HG02610 (cell line): ENCODE measurements at regions not wholly inside any gene's neighbourhood (a gene's known extent, or its start where the extent isn't known, plus 50 kb on each side); places are given as distances from the start of the nearest gene placed in this dataset.

ENCODE experiments used
- ATAC-seq: cut with Tn5 transposase; IDR thresholded peaks from one replicate; pipeline ENCODE4 v1.9.1; 2021; ENCODE audit warnings: mild to moderate bottlenecking, moderate library complexity; ENCODE audit not compliant: unreplicated experiment

DNA sequence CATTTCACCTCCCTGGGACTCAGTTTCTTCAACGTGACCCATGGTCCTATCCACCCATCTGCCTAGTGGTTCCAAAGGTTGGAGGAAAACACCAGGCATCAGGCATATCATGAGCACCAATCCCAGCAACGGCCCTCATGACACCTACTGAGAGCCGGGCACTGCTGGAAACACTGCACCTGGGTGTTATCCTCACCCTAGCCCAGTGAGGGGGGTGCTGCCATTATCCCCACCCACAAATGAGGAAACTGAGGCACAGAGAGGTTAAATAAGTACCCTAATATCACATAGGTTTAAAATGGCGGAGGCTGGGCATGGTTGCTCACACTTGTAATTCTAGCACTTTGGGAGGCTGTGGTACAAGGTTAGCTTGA is 206.9 kb downstream of the MATN1 start:
- no peak for ATAC-seq

DNA sequence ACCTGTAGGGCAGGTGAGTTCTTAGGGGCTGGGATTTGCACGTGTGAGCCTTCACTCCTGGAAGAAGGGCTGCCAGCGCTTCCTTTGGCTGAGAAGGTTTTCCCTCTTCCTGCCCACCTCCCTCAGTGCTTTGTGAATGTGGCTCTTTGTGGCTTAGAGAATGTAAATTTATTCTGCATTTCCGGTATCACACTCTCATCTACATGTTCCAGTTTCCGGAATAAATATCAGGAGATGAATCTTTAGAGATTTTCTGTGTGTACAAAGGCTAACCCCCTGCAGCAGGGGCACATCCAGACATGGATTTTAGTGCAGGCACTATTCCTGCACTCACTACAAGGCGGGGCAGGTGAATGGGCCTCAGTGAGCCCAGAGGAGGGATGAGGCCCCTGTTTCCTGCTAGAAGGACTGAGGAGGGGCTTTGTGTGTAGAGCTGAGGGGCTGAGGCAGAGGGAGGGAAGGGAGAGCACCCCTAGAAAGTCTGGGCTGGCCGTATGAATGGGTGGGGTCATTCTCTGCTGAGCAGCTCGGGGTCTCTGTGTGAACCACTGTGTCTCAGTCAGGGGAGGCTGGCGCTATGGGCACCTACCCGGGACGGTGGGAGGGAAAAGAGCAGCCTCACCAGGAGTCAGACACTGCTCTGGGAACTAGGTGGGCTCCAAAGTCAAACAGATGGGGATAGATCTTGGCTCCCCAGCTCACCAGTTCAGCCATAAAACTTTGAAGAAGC is 207.5 kb downstream of the MATN1 start:
- ATAC-seq: no peak

DNA sequence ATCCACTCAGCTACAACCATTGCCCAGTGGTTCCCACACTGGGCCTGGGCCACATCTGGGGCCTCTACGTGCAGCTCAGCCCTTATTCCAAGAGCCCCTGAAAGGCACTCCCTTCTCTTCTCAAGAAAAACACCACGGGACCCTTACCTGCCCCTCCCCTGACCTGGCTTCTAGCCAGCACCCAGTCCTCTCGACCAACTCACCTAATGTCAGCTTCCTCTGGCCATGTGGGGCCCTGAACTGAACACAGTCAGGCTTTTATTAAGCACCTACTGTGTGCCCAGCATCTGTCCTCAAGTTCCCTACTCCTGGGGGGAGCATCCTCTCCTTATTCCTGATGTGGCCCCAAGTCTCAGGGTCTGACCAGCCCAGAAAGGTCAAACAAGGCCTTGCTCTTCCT is 208.4 kb downstream of the MATN1 start:
- no peak for ATAC-seq

GRCh38 chr1:30514137-30514654 is 209.2 kb downstream of the MATN1 start:
- ATAC-seq: no peak

DNA sequence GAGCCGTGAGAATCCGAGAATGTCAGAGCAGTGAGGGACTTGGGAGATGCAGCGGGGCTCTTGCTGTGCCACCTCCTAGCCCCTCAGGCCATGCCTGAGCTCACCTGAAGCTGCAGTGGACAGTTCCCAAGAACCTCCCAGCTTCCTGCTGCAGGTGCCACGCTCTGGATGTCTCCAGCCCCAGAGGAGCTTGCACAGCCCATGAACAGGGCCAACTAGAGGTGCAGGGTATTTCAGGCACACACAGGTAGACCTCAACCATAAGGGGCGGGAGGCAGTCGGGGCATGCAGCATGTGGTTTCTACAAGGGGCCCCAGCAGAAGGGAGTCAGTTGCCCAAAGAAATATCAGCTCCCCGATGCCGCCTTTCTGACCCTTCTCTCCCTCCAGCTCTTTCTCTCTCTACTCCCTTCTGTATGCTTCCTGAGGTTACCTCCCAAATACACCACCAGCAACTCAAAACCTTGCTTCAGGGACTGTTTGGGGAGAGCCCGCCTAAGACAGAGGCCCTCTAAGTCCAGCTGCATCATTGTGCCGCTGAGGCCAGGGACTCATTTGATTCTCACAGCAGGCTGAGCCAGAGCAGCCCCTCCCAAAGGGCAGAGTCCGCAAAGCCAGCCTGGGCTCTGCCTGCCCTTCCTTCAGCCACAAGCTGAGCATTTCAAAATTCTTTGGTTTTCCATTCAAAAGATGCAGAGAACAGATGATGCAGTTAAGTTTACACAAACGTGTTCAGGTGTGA is 209.8 kb downstream of the MATN1 start:
- no peak for ATAC-seq

DNA sequence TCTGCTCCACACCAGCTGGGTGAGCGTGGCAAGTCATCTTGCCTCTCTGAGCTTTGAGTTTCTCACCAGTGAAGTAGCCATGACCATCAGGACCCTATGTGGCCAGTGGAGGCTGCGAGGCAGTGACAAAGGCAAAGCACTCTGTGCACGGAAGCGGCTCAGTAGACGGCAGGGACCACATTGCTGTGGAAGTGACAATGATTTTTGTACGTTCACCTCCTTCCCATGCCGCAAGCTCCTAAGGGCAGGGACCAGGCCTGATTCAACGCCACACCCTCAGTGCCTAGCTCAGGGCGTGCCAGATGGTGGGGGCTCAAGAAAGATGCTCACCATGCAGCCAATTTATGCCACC is 210.5 kb downstream of the MATN1 start:
- ATAC-seq: no peak

GRCh38 chr1:30511991-30512913 is 211.1 kb downstream of the MATN1 start:
- ATAC-seq: no peak

- no peak for ATAC-seq
Measured at GRCh38 chr1:30511563-30511962, 211.8 kb downstream of the MATN1 start.

- no peak for ATAC-seq
Measured at GRCh38 chr1:30511106-30511505, 212.3 kb downstream of the MATN1 start.

DNA sequence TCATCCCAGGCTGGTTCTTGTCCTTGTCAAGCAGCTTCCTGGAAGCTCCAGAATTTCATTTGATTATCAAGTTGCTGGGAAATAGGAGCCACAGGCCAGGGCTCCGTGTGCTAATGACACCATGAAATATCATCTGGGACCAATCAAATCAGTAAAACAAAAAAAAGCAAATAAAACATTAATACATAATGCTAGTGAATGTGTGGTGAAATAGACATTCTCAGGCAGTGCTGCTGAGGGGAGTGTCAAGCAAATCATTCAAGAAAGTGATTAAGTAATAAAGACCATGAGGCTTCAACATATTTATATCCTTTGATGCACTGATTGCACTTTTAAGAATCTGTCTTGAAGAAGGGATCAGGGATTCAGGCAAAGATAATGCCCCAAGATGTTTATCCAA is 213.7 kb downstream of the MATN1 start:
- no peak for ATAC-seq

- no peak for ATAC-seq
Measured at GRCh38 chr1:30508611-30509010, 214.8 kb downstream of the MATN1 start.

DNA sequence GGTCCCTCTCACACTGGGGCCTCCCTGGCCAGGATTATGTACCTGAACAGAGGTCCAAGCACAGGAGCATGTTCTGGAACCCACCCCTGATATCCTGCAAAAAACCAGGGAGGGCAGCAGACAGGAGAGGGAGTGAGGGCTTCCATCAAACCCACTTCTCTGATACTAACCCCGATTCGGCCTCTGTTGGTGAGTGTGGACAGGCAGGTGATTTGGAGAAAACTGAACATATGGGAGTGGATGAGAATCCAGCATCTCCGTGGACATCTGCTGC is 215.3 kb downstream of the MATN1 start:
- ATAC-seq: no peak

DNA sequence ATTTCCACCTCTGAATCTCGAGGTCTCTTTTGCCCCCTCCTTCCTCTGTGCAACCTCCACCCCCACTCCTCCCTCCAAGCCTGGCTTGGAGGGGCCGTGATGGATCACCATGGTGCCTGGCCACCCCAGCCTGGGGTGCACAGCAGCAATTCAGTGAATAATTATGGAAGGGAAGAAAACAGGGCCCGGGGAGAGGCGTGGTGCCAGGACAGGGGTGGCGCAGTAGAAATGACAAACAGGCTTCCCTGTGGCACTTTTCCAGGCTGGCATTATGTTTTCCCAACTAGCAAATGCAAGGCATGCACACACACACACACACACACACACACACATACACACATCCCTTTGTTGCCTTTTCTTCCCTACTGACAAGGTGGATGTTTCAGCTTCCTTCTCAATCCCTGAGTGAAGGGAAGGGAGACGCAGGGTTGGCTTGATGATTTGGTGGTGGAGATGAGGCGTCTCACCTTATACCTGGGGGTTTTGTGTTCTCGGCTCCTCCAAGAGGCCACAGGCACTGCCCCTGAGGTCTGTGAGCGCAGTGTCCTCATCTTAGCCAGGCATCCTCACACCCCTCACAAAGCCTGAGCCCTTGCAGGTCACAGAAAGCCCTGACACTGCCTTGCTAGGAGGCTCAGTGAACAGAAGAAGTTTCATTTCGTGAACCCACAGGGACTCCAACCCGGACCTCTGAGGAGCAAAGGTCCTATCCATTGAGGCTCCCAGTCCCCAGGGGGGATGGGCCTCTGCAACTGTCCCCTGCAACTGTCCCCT is 215.8 kb downstream of the MATN1 start:
- no peak for ATAC-seq

DNA sequence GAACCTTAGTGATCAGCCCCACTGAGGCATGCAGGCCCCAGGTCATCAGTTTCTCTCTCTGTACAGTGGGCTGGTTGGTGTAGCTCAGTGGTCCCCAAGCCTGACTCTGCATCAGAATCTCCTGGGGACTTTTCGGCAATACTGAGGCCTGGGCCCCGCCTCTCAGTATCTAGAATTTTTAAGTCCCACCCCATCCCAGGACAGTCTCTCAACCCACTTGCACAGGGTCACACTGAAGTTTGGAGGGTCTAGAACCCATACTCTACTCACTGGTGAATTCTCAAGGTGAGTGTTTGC is 216.4 kb downstream of the MATN1 start:
- ATAC-seq: no peak

DNA sequence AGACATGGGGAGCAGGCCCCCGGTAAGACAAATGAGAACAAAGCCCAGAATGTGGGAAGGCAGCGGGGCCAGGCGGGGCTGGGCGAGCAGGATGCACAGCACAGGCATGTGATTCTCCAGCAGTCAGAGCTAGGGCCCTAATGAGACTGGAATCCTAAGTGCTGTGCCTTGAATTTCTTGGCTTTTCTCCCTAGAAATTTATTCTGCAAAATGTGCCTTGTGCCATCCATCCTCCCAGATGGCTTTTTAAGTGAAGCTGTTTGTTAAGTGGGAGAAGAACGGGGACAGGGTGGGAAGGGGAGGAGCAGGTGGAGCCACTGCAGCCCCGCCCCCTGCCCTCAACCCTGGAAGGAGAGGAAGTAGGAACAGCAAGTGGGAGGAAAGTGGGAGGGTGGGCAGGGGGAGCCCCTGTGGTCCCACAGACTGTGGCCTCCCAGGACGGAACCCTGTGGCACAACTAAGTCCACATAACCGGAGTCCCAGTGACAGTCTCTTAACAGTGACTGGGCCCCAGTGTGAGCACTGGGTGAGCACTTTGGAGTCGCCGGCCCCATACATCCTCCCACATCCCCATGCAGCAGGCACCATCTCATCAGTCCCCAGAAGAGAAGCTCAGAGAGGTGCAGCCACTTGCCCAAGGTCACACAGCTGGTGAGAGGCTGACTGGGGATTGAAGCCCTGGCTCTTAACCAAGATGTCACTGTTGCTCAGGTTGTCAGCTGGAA is 216.9 kb downstream of the MATN1 start:
- no peak for ATAC-seq

DNA sequence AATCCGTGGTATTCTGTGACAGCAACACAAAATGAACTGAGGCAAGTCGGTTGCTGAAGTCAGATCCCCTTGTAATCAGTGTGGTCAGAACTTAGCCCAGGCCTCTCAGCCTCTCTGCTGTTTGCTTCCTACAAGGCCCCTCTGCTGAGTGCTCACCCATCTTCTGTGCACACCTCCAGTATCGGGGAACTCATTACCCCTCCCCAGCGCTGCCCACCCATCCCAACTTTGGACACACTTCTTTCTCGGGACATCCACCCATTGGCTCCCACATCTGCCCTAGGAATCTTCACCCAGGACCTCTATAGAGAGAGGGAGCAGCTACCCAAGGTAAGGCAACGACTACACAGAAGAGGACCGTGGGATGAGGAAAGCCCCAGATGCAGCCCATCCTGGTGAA is 217.5 kb downstream of the MATN1 start:
- no peak for ATAC-seq

DNA sequence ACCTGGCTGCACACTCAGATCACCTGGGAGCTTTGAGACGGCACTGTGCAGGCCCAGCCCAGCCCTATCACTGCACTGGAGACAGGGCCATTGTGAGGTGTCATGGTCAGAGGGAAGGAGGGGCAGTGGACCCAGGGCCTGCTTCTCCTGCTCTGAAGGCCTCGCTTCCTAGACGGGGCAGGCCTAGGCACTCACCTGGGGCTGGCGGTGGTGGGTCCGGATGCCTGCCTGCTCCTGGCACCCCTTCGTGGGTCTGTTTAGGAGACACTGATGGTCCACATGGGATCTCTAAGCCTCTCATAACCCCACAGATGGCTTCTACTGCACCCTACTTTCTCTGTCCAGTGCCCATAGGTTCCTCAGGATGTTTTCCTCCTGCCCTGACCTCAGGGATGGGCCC is 230.9 kb downstream of the MATN1 start:
- ATAC-seq: no peak

GRCh38 chr1:30491831-30492230 is 231.6 kb downstream of the MATN1 start:
- ATAC-seq: no peak

- no peak for ATAC-seq
Measured at GRCh38 chr1:30490554-30491053, 232.8 kb downstream of the MATN1 start.

- ATAC-seq: no peak
Measured at GRCh38 chr1:30489737-30490389, 233.5 kb downstream of the MATN1 start.
